Liver (tissue), 8 donors: ENCODE measurements at regions not wholly inside any gene's neighbourhood (a gene's known extent, or its start where the extent isn't known, plus 50 kb on each side); places are given as distances from the start of the nearest gene placed in this dataset.

Source experiments
- DNase-seq: peaks from one replicate; pipeline ENCODE4 v3.0.0-alpha.2; 2017; ENCODE audit warnings: low spot score
- H3K27ac ChIP-seq, 2 donors: one replicate each; pipeline ENCODE4 v1.7.0; 2013; ENCODE audit warnings: inconsistent platforms in 2 of 2, low read length in 2 of 2, control low read depth in 1 of 2, low read depth in 1 of 2, mild to moderate bottlenecking in 1 of 2
- H3K27me3 ChIP-seq, 4 donors: one replicate each; pipeline versions ENCODE4 v1.6.1 to v1.7.0; 2013; ENCODE audit warnings: low read length in 3 of 4, inconsistent platforms in 1 of 4, mild to moderate bottlenecking in 1 of 4, moderate library complexity in 1 of 4; ENCODE audit not compliant: control insufficient read depth in 4 of 4, insufficient read depth in 4 of 4
- H3K36me3 ChIP-seq, 4 donors: one replicate each; pipeline versions ENCODE4 v1.6.1 to v1.7.0; 2013; ENCODE audit warnings: low read length in 3 of 4, mild to moderate bottlenecking in 3 of 4, low read depth in 1 of 4, moderate library complexity in 1 of 4; ENCODE audit not compliant: control insufficient read depth in 4 of 4, insufficient read depth in 3 of 4
- H3K4me1 ChIP-seq, 4 donors: one replicate each; pipeline versions ENCODE4 v1.6.1 to v1.7.0; 2013; ENCODE audit warnings: low read length in 3 of 4, mild to moderate bottlenecking in 3 of 4, moderate library complexity in 1 of 4; ENCODE audit not compliant: control insufficient read depth in 4 of 4, insufficient read depth in 4 of 4
- H3K4me3 ChIP-seq, 3 donors: one replicate each; pipeline versions ENCODE4 v1.6.1 to v1.7.0; 2013; ENCODE audit warnings: low read length in 3 of 3, control low read depth in 1 of 3, low read depth in 1 of 3, mild to moderate bottlenecking in 1 of 3
- H3K9ac ChIP-seq, 2 donors: one replicate each; pipeline ENCODE4 v1.7.0; 2013; ENCODE audit warnings: low read length in 2 of 2, mild to moderate bottlenecking in 2 of 2, moderate library complexity in 2 of 2, control low read depth in 1 of 2, low read depth in 1 of 2
- H3K9me3 ChIP-seq, 4 donors: one replicate each; pipeline versions ENCODE4 v1.6.1 to v1.7.0; 2013; ENCODE audit warnings: low read length in 3 of 4; ENCODE audit not compliant: control insufficient read depth in 4 of 4
- EGR1 ChIP-seq, 2 donors: IDR thresholded peaks; 2 replicates each; pipeline ENCODE4 v1.6.1; 2016 to 2018; ENCODE audit warnings: antibody characterized with exemption in 2 of 2, low read depth in 2 of 2
- FOXA1 ChIP-seq: IDR thresholded peaks from 2 replicates; pipeline ENCODE4 v1.6.1; 2016; ENCODE audit warnings: antibody characterized with exemption
- FOXA2 ChIP-seq: IDR thresholded peaks from 2 replicates; pipeline ENCODE4 v1.6.1; 2016; ENCODE audit warnings: antibody characterized with exemption
- GABPA ChIP-seq, 2 donors: IDR thresholded peaks in 1 of 2; conservative IDR thresholded peaks in 1 of 2; 2 replicates each; pipeline ENCODE4 v1.6.1; 2016; ENCODE audit warnings: antibody characterized with exemption in 2 of 2, mild to moderate bottlenecking in 1 of 2, moderate library complexity in 1 of 2
- HNF4A ChIP-seq, 2 donors: conservative IDR thresholded peaks; 2 replicates each; pipeline ENCODE4 v1.6.1; 2016; ENCODE audit warnings: antibody characterized with exemption in 2 of 2, mild to moderate bottlenecking in 2 of 2
- HNF4G ChIP-seq: IDR thresholded peaks from 2 replicates; pipeline ENCODE4 v1.6.1; 2016; ENCODE audit warnings: antibody characterized with exemption
- JUND ChIP-seq, 2 donors: IDR thresholded peaks; 2 replicates each; pipeline ENCODE4 v1.6.1; 2016; ENCODE audit warnings: antibody characterized with exemption in 2 of 2
- NR2F2 ChIP-seq: IDR thresholded peaks from 2 replicates; pipeline ENCODE4 v1.6.1; 2016; ENCODE audit warnings: antibody characterized with exemption
- RAD21 ChIP-seq, 2 donors: IDR thresholded peaks; 2 replicates each; pipeline ENCODE4 v1.6.1; 2016; ENCODE audit warnings: antibody characterized with exemption in 2 of 2, mild to moderate bottlenecking in 2 of 2
- RXRA ChIP-seq, 2 donors: IDR thresholded peaks; 2 replicates each; pipeline ENCODE4 v1.6.1; 2017 to 2018; ENCODE audit warnings: antibody characterized with exemption in 2 of 2, mild to moderate bottlenecking in 1 of 2
- SP1 ChIP-seq: IDR thresholded peaks from 2 replicates; pipeline ENCODE4 v1.6.1; 2018; ENCODE audit warnings: antibody characterized with exemption, mild to moderate bottlenecking
- TAF1 ChIP-seq: conservative IDR thresholded peaks from 2 replicates; pipeline ENCODE4 v1.6.1; 2016; ENCODE audit warnings: antibody characterized with exemption, mild to moderate bottlenecking
- YY1 ChIP-seq: IDR thresholded peaks from 2 replicates; pipeline ENCODE4 v1.6.1; 2016; ENCODE audit warnings: antibody characterized with exemption, mild to moderate bottlenecking
- WGBS: extraction: QIAGEN DNeasy Blood & Tissue Kit; methylation state at CpG from one replicate; pipeline ENCODE4 v1.1.7; 2013; 5-methylcytosine and 5-hydroxymethylcytosine counted together
- TF ChIP-seq, protein P1 (sequence below): IDR thresholded peaks from 2 replicates; pipeline ENCODE4 v1.6.1; 2016; ENCODE audit warnings: antibody characterized with exemption, mild to moderate bottlenecking
- TF ChIP-seq, protein P2 (sequence below): IDR thresholded peaks from 2 replicates; pipeline ENCODE4 v1.6.1; 2016; ENCODE audit warnings: antibody characterized with exemption
- TF ChIP-seq, protein P3 (sequence below): fragments of 150-350 bp; IDR thresholded peaks from 2 replicates; pipeline ENCODE4 v1.5.1; 2017; ENCODE audit warnings: improper control_type of control experiment, low read depth, low read length; ENCODE audit not compliant: missing input control
- TF ChIP-seq, protein P4 (sequence below): IDR thresholded peaks from 2 replicates; pipeline ENCODE4 v1.6.1; 2016; ENCODE audit warnings: antibody characterized with exemption
- donor health status: healthy.
- donor health status: healthy.
- donor health status: healthy.
- donor health status: healthy.
- donor health status: healthy.

DNA sequence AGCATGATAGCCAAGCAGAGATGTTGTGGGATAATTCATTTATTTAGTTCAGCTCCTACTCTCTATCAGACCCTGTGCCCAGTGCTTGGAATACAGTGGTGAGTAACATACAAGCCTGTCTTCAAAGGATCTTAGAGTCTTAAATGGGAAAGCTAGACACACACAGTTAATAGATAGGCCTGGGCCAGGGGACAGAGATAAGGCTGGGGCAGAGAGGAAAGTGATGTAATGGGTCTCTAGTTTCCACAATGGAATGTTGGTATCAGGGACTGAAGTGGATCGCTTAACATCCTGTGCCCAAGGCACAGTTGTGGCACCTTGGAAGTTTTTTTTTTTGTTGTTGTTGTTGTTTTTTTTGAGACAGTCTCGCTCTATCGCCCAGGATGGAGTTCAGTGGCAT, 79.9 kb upstream of the POLG start (continued):
- no peak for TF ChIP-seq JUND (IDR thresholded peaks at IDR 0.05)

DNA sequence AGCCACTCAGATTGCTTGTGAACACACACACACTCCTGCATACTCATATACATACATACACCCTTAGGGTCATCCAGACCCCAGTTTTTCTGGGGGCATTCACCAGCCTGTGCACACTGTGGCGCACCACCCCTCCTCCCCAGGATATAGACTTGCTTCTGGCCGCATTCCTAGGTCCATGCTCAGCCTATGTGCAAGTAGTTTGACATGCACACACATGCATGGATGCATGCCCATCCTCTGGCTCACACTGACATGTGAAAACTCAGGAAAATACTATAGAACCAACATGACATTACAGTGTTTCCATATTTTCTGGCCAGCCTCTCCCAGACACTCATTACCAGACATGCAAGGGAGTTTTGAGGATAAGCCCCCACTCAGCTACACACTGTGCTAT, 79.3 kb upstream of the POLG start:
- TF ChIP-seq EGR1 (IDR thresholded peaks at IDR 0.05; ENCODE audit: low read depth in 2 of 2): no peak
- TF ChIP-seq TAF1: no peak
- no peak for TF ChIP-seq HNF4G
- TF ChIP-seq, protein P1, sequence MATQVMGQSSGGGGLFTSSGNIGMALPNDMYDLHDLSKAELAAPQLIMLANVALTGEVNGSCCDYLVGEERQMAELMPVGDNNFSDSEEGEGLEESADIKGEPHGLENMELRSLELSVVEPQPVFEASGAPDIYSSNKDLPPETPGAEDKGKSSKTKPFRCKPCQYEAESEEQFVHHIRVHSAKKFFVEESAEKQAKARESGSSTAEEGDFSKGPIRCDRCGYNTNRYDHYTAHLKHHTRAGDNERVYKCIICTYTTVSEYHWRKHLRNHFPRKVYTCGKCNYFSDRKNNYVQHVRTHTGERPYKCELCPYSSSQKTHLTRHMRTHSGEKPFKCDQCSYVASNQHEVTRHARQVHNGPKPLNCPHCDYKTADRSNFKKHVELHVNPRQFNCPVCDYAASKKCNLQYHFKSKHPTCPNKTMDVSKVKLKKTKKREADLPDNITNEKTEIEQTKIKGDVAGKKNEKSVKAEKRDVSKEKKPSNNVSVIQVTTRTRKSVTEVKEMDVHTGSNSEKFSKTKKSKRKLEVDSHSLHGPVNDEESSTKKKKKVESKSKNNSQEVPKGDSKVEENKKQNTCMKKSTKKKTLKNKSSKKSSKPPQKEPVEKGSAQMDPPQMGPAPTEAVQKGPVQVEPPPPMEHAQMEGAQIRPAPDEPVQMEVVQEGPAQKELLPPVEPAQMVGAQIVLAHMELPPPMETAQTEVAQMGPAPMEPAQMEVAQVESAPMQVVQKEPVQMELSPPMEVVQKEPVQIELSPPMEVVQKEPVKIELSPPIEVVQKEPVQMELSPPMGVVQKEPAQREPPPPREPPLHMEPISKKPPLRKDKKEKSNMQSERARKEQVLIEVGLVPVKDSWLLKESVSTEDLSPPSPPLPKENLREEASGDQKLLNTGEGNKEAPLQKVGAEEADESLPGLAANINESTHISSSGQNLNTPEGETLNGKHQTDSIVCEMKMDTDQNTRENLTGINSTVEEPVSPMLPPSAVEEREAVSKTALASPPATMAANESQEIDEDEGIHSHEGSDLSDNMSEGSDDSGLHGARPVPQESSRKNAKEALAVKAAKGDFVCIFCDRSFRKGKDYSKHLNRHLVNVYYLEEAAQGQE: no peak
- no peak for TF ChIP-seq HNF4A (conservative IDR thresholded peaks at IDR 0.05)
- TF ChIP-seq YY1: no peak
- no peak for TF ChIP-seq NR2F2
- no peak for TF ChIP-seq RXRA (IDR thresholded peaks at IDR 0.05)
- no peak for TF ChIP-seq FOXA1
- no peak for TF ChIP-seq GABPA (IDR thresholded peaks at IDR 0.05 in 1 of 2, conservative IDR thresholded peaks at IDR 0.05 in 1 of 2)
- TF ChIP-seq, protein P2, sequence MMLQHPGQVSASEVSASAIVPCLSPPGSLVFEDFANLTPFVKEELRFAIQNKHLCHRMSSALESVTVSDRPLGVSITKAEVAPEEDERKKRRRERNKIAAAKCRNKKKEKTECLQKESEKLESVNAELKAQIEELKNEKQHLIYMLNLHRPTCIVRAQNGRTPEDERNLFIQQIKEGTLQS: no peak
- no peak for TF ChIP-seq FOXA2
- TF ChIP-seq, protein P3, sequence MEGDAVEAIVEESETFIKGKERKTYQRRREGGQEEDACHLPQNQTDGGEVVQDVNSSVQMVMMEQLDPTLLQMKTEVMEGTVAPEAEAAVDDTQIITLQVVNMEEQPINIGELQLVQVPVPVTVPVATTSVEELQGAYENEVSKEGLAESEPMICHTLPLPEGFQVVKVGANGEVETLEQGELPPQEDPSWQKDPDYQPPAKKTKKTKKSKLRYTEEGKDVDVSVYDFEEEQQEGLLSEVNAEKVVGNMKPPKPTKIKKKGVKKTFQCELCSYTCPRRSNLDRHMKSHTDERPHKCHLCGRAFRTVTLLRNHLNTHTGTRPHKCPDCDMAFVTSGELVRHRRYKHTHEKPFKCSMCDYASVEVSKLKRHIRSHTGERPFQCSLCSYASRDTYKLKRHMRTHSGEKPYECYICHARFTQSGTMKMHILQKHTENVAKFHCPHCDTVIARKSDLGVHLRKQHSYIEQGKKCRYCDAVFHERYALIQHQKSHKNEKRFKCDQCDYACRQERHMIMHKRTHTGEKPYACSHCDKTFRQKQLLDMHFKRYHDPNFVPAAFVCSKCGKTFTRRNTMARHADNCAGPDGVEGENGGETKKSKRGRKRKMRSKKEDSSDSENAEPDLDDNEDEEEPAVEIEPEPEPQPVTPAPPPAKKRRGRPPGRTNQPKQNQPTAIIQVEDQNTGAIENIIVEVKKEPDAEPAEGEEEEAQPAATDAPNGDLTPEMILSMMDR: no peak
- no peak overlapping the region for H3K27ac ChIP-seq
- no peak overlapping the region for H3K9ac ChIP-seq
- H3K27me3 ChIP-seq: peaks cover 0 to 40% (median 15%) of the 10 kb centered on the region in 4 donors
- peaks cover 4 to 14% (median 10%) of the 10 kb centered on the region in 4 donors for H3K4me1 ChIP-seq
- H3K4me3 ChIP-seq: no peak overlapping the region
- no peaks in the 10 kb centered on the region for H3K9me3 ChIP-seq
- H3K36me3 ChIP-seq: no peaks in the 10 kb centered on the region
- no peak for DNase-seq
- WGBS: 53% methylated on average over 2 of the region's 2 CpGs

DNA sequence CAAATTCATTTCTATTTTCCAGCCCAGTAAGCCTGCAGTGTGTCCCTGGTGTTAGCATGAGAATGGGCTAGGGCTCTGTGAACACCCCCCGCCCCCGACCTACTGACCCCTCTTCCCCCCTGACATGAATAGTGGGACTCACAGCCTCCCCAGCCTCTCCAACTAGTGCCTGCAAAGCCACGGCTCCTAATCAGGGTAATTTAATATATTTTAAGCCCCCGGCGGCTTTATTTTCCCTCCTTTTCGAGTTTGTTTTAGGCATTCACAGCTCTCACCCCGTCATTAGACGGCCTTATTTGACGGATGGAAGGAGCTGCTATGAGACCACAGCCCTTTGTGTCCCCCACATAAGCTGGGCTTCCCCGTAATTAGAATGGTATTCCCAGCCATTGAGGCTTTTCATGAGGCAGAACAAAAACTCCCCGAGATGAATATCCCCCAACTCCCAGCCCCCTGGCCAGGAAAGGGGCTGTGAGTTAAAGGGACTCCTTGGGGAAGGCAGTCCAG, 78.3 kb upstream of the POLG start:
- no peaks in the 10 kb centered on the region for H3K9me3 ChIP-seq
- peaks cover 0 to 34% (median 15%) of the 10 kb centered on the region in 4 donors for H3K27me3 ChIP-seq
- no peak overlapping the region for H3K4me3 ChIP-seq
- H3K36me3 ChIP-seq: no peaks in the 10 kb centered on the region
- peaks cover 4 to 23% (median 18%) of the 10 kb centered on the region in 4 donors for H3K4me1 ChIP-seq
- H3K27ac ChIP-seq: no peak overlapping the region
- no peak for TF ChIP-seq GABPA (IDR thresholded peaks at IDR 0.05 in 1 of 2, conservative IDR thresholded peaks at IDR 0.05 in 1 of 2)
- no peak for TF ChIP-seq HNF4A (conservative IDR thresholded peaks at IDR 0.05)
- TF ChIP-seq, protein P4, sequence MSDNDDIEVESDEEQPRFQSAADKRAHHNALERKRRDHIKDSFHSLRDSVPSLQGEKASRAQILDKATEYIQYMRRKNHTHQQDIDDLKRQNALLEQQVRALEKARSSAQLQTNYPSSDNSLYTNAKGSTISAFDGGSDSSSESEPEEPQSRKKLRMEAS: no peak
- no peak for TF ChIP-seq SP1
- no peak for TF ChIP-seq FOXA2
- TF ChIP-seq FOXA1: no peak
- TF ChIP-seq RAD21 (IDR thresholded peaks at IDR 0.05): no peak
- no peak for TF ChIP-seq EGR1 (IDR thresholded peaks at IDR 0.05; ENCODE audit: low read depth in 2 of 2)
- TF ChIP-seq TAF1: no peak
- TF ChIP-seq, protein P2: no peak
- no peak for TF ChIP-seq HNF4G
- TF ChIP-seq JUND (IDR thresholded peaks at IDR 0.05): no peak
- no peak for TF ChIP-seq YY1
- TF ChIP-seq NR2F2: no peak
- TF ChIP-seq, protein P3: no peak
- TF ChIP-seq, protein P1: no peak
- 8% methylated on average over 11 of the region's 11 CpGs for WGBS
- DNase-seq: no peak
- no peak overlapping the region for H3K9ac ChIP-seq
